ENCODE measurements at regions not wholly inside any gene's neighbourhood (a gene's known extent, or its start where the extent isn't known, plus 50 kb on each side); places are given as distances from the start of the nearest gene placed in this dataset.

- WGBS, 2 donors, result 97 to 100% methylated on average over 1 of the region's 1 CpG
- Histone ChIP-seq H3K27me3 (no peaks in the 10 kb centered on the region), H3K36me3 (no peaks in the 10 kb centered on the region), H3K27ac (no peak overlapping the region), H3K4me3 (replicated peaks in 1 of 3) (no peak overlapping the region), H3K4me1 (no peaks in the 10 kb centered on the region), H3K9me3 (no peaks in the 10 kb centered on the region)
- no peak for DNase-seq
- TF ChIP-seq, protein P1, sequence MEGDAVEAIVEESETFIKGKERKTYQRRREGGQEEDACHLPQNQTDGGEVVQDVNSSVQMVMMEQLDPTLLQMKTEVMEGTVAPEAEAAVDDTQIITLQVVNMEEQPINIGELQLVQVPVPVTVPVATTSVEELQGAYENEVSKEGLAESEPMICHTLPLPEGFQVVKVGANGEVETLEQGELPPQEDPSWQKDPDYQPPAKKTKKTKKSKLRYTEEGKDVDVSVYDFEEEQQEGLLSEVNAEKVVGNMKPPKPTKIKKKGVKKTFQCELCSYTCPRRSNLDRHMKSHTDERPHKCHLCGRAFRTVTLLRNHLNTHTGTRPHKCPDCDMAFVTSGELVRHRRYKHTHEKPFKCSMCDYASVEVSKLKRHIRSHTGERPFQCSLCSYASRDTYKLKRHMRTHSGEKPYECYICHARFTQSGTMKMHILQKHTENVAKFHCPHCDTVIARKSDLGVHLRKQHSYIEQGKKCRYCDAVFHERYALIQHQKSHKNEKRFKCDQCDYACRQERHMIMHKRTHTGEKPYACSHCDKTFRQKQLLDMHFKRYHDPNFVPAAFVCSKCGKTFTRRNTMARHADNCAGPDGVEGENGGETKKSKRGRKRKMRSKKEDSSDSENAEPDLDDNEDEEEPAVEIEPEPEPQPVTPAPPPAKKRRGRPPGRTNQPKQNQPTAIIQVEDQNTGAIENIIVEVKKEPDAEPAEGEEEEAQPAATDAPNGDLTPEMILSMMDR (IDR thresholded peaks at IDR 0.05), result no peak
- no peak for TF ChIP-seq POLR2A (IDR thresholded peaks at IDR 0.05)
- intact Hi-C loops (cut with DNase I), result no loop called here
Observed at GRCh38 chr3:107142171-107142570, 235.1 kb upstream of the CCDC54 start.

- no peaks in the 10 kb centered on the region for H3K9me3 ChIP-seq
- H3K4me1 ChIP-seq, result no peaks in the 10 kb centered on the region
- 29 to 30% methylated on average over 4 of the region's 4 CpGs for WGBS, 2 donors
- no peaks in the 10 kb centered on the region for H3K36me3 ChIP-seq
- TF ChIP-seq, protein P1 (IDR thresholded peaks at IDR 0.05), result no peak
- TF ChIP-seq POLR2A (IDR thresholded peaks at IDR 0.05), result no peak
- H3K27me3 ChIP-seq, result no peaks in the 10 kb centered on the region
- H3K4me3 ChIP-seq (replicated peaks in 1 of 3), result no peak overlapping the region
- no peak for DNase-seq
- no peak overlapping the region for H3K27ac ChIP-seq
- intact Hi-C loops (cut with DNase I), result no loop called here
Observed at GRCh38 chr3:107142786-107143575, 234.3 kb upstream of the CCDC54 start.

GRCh38 chr3:107150675-107151074 is 226.6 kb upstream of the CCDC54 start:
- WGBS, 2 donors, result 86 to 96% methylated on average over 4 of the region's 4 CpGs
- Histone ChIP-seq H3K27me3 (no peaks in the 10 kb centered on the region), H3K9me3 (no peaks in the 10 kb centered on the region), H3K4me3 (replicated peaks in 1 of 3) (no peak overlapping the region), H3K36me3 (no peaks in the 10 kb centered on the region), H3K27ac (no peak overlapping the region), H3K4me1 (no peaks in the 10 kb centered on the region)
- TF ChIP-seq, protein P1 (IDR thresholded peaks at IDR 0.05), result no peak
- no peak for TF ChIP-seq POLR2A (IDR thresholded peaks at IDR 0.05)
- intact Hi-C loops (cut with DNase I), result no loop called here
- no peak for DNase-seq

- no peak overlapping the region for H3K4me3 ChIP-seq (replicated peaks in 1 of 3)
- no peaks in the 10 kb centered on the region for H3K36me3 ChIP-seq
- no peaks in the 10 kb centered on the region for H3K27me3 ChIP-seq
- H3K9me3 ChIP-seq, result no peaks in the 10 kb centered on the region
- no peak overlapping the region for H3K27ac ChIP-seq
- intact Hi-C loops (cut with DNase I), result no loop called here
- TF ChIP-seq, protein P1 (IDR thresholded peaks at IDR 0.05), result no peak
- no peak for TF ChIP-seq POLR2A (IDR thresholded peaks at IDR 0.05)
- no peaks in the 10 kb centered on the region for H3K4me1 ChIP-seq
- no peak for DNase-seq
- 83 to 84% methylated on average over 4 of the region's 4 CpGs for WGBS, 2 donors
Observed at GRCh38 chr3:107153981-107154380, 223.3 kb upstream of the CCDC54 start.

DNA sequence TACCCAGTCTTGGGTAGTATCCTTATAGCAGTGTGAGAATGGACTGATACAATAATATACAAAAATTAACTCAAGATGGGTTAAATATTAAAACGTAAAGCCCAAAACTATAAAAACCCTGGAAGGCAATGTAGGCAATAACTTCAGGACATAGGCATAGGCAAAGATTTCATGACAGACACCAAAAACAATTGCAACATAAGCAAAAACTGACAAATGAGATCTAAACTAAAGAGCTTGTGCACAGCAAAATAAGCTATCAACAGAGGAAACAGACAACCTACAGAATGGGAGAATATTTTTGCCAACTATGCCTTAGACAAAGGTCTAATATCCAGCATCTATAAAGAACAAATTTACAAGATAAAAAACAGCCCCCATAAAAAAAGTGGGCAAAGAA is 204.8 kb upstream of the CCDC54 start:
- Histone ChIP-seq H3K4me1 (no peaks in the 10 kb centered on the region), H3K27me3 (no peaks in the 10 kb centered on the region), H3K27ac (no peak overlapping the region), H3K9me3 (no peaks in the 10 kb centered on the region), H3K4me3 (replicated peaks in 1 of 3) (no peak overlapping the region), H3K36me3 (no peaks in the 10 kb centered on the region)
- 94% methylated on average over 1 of the region's 1 CpG for WGBS, 2 donors
- TF ChIP-seq, protein P1 (IDR thresholded peaks at IDR 0.05), result no peak
- TF ChIP-seq POLR2A (IDR thresholded peaks at IDR 0.05), result no peak
- DNase-seq, result no peak
- intact Hi-C loops (cut with DNase I), result no loop called here
